Memory B cell (primary cell): ENCODE measurements at regions not wholly inside any gene's neighbourhood (a gene's known extent, or its start where the extent isn't known, plus 50 kb on each side); places are given as distances from the start of the nearest gene placed in this dataset.
"Not testable (repeated sequence)": the region's sequence is repeated elsewhere in the genome, so short reads cannot be mapped to it uniquely, and the experiment has no call there.

Source experiments
- ATAC-seq: fragments of 150-1000 bp; cut with Tn5 transposase; 2 replicates; pipeline ENCODE4 v1.10.0; 2021; ENCODE audit warnings: low read depth, mild to moderate bottlenecking, moderate library complexity
- DNase-seq, 2 donors: peaks; one replicate each; pipeline ENCODE4 v3.0.0; 2022; ENCODE audit warnings: low spot score in 2 of 2
- H3K27ac Mint-ChIP-seq: one replicate; pipeline ENCODE4 v1.8.0; 2022; ENCODE audit warnings: mild to moderate bottlenecking, moderate library complexity, mixed read lengths
- H3K27me3 Mint-ChIP-seq: one replicate; pipeline ENCODE4 v1.8.0; 2022; ENCODE audit warnings: mixed read lengths
- H3K36me3 Mint-ChIP-seq: one replicate; pipeline ENCODE4 v1.8.0; 2022; ENCODE audit warnings: mild to moderate bottlenecking, mixed read lengths
- H3K4me1 Mint-ChIP-seq: one replicate; pipeline ENCODE4 v1.8.0; 2022; ENCODE audit warnings: mixed read lengths
- H3K4me3 Mint-ChIP-seq: one replicate; pipeline ENCODE4 v1.8.0; 2022; ENCODE audit warnings: mild to moderate bottlenecking, moderate library complexity, mixed read lengths
- H3K9me3 Mint-ChIP-seq: one replicate; pipeline ENCODE4 v1.8.0; 2022; ENCODE audit warnings: mixed read lengths

DNA sequence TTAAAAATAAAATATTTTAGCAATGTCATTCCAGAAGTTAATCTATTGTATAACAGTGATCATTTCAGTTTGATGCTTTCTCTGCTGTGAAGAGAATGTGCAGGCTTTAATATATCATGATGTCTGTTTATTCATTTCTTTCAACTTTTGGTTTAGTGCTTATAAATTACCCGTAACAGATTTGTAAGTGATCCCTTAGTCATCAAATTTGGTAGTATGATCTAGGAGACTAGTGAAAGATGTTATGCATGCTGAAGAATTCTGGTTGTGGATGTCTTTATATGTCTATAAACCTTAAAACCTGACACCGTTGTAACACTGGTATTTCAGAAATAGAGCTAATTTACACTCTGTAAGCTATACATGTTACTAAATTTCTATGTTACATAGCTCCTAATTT, 260.4 kb downstream of the CPS1 start:
- no peaks in the 10 kb centered on the region for H3K27me3 Mint-ChIP-seq
- no peak overlapping the region for H3K4me3 Mint-ChIP-seq
- H3K9me3 Mint-ChIP-seq: peaks cover 1% of the 10 kb centered on the region
- no peak overlapping the region for H3K27ac Mint-ChIP-seq
- H3K4me1 Mint-ChIP-seq: no peaks in the 10 kb centered on the region
- no peak for ATAC-seq
- no peaks in the 10 kb centered on the region for H3K36me3 Mint-ChIP-seq
- no peak for DNase-seq

DNA sequence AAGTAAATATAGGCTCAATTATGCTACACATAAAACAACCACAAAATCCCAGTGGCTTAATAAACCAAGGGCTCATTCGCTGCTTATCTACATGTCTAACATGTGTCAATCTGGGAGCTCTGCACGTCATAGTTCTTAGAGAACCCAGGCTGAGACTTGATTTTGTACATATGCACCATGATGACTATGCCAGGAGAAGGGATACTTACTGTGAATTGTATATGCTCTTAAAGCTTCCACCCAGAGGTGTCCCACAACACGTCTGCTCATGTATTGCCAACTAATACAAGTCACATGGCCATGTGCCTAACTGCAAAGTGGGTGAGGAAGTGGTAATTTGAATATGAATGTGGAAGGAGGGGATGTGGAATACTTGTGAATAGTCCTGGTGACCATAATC, 262.1 kb downstream of the CPS1 start:
- Mint-ChIP-seq H3K27ac (no peak overlapping the region), H3K9me3 (peaks cover 1% of the 10 kb centered on the region), H3K36me3 (no peaks in the 10 kb centered on the region), H3K4me1 (no peaks in the 10 kb centered on the region), H3K27me3 (no peaks in the 10 kb centered on the region), H3K4me3 (no peak overlapping the region)
- ATAC-seq (no peak), DNase-seq (no peak)

DNA sequence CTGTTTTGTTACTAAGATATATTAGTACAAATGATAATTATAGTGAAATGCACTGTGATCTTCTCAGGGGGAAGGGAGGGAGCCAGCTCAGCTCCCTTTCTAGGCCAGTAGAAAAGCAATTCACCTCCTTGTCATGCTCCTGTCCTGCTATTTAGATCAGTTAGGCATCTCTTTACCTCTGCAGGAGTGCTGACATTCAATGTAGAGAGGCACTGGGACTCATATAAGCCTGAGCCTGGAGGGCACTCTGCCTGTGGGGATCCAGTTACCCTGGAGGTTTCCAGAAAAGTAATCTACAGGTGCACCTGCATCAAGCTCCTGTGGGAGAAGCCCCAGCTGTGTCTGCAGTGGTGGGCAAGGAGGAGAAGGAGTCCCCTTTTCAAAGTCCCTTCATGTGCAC, 277.0 kb downstream of the CPS1 start:
- H3K36me3 Mint-ChIP-seq: no peaks in the 10 kb centered on the region
- H3K27ac Mint-ChIP-seq: no peak overlapping the region
- DNase-seq (no peak), ATAC-seq (no peak)
- H3K27me3 Mint-ChIP-seq: no peaks in the 10 kb centered on the region
- H3K4me1 Mint-ChIP-seq: no peaks in the 10 kb centered on the region
- H3K9me3 Mint-ChIP-seq: peaks cover 1% of the 10 kb centered on the region
- no peak overlapping the region for H3K4me3 Mint-ChIP-seq

DNA sequence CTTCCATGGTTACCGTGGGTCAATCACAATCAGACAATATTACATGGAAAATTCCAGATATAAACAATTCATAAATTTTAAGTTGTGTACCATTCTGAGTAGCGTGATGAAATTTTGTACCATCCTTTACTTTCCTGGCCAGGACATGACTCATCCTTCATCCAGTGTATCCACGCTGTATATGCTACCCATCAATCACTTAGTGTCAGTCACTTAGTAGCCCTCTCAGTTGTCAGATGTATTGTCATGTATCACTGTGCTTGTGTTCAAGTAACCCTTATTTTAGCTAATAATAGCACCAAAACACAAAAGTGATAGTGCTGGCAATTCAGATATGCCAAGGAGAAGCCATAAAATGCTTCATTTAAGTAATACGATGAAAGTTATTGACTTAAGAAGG, 282.6 kb downstream of the CPS1 start:
- no peaks in the 10 kb centered on the region for H3K27me3 Mint-ChIP-seq
- no peaks in the 10 kb centered on the region for H3K4me1 Mint-ChIP-seq
- DNase-seq (no peak), ATAC-seq (no peak)
- no peak overlapping the region for H3K27ac Mint-ChIP-seq
- H3K4me3 Mint-ChIP-seq: no peak overlapping the region
- no peaks in the 10 kb centered on the region for H3K36me3 Mint-ChIP-seq
- H3K9me3 Mint-ChIP-seq: peaks cover 1% of the 10 kb centered on the region

DNA sequence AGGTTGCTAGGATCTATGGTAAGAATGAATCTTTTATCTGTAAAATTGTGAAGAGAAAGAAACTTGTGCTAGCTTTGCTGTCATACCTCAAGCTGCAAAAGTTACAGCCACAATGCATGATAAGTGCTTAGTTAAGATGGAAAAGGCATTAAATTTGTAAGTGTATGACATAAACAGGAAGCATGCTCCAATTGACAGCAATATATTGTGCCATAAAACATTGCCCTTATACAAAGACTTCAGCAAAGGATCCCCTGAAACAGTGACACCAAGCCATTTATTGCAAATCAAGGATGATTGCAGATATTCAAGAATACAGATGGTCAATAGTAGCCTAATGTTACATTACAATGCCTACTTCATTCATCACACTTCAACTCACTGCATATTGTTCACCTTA, 283.1 kb downstream of the CPS1 start:
- Mint-ChIP-seq H3K4me1 (no peaks in the 10 kb centered on the region), H3K27me3 (no peaks in the 10 kb centered on the region), H3K27ac (no peak overlapping the region), H3K4me3 (no peak overlapping the region), H3K36me3 (no peaks in the 10 kb centered on the region), H3K9me3 (peaks cover 1% of the 10 kb centered on the region)
- ATAC-seq: no peak
- DNase-seq: no peak

DNA sequence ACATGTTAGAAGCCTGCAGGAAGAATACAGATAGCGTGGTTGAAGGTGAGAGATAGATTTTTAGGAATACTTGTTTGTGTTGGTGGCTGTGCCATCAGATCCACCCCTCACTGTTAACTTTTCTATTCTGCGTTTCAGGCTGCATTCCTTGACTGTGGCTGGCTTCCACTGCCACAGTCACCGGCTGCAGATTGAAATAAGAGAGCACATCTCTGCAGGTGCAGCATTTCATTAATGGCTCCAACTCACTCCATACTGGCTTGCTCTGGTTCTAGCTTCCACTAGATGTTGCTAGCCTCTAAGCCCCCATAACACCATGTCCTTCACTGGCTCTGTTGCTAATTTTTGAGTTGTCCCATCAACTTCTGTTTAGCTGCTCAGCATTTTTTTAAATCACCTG, 286.5 kb downstream of the CPS1 start:
- Mint-ChIP-seq H3K27me3 (no peaks in the 10 kb centered on the region), H3K9me3 (no peaks in the 10 kb centered on the region), H3K4me3 (no peak overlapping the region), H3K4me1 (no peaks in the 10 kb centered on the region), H3K27ac (no peak overlapping the region), H3K36me3 (no peaks in the 10 kb centered on the region)
- DNase-seq: no peak
- no peak for ATAC-seq

DNA sequence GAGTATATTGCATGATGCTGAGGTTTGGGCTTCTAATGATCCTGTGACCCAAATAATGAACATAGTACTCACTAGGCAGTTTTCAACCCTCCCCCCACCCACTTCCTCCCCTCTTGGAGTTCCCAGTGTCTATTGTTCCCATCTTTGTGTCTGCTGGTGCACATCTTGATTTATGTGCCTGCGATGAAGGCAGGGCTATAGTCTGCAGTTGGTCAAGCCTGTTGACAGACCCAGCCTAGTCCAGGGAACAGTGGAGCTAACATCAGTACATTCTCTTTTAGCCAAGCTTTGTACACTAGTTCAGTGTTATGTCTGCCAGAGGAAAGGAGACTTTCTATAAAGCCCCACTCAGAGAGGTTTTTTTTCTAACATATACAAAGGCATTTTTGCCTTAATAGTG, 287.6 kb downstream of the CPS1 start:
- H3K4me3 Mint-ChIP-seq: no peak overlapping the region
- H3K27me3 Mint-ChIP-seq: no peaks in the 10 kb centered on the region
- H3K36me3 Mint-ChIP-seq: no peaks in the 10 kb centered on the region

DNA sequence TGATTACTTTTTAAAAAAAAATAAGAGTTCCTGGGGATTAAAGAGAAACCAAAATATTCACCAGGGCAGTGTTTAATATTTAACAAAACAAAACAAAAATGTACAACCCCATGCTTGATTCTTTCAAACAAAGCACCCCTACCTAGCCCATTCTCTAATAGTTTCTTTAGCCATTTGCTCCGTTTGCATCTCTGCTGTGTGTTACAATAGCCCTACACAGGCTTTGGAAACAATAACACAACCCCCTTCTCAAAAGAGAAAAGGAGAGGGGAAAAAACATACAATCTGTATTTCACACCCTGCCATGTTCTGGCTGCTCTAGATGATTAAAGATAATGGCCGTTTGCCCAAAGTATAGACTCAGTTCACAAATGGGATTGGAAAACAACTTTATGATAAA, 302.9 kb downstream of the CPS1 start:
- H3K27ac Mint-ChIP-seq: no peak overlapping the region
- ATAC-seq: no peak
- H3K4me1 Mint-ChIP-seq: no peaks in the 10 kb centered on the region

More for the DNA sequence above, 287.6 kb downstream of the CPS1 start:
- no peak overlapping the region for H3K27ac Mint-ChIP-seq
- no peaks in the 10 kb centered on the region for H3K4me1 Mint-ChIP-seq
- no peaks in the 10 kb centered on the region for H3K9me3 Mint-ChIP-seq
- DNase-seq: no peak
- ATAC-seq: no peak

DNA sequence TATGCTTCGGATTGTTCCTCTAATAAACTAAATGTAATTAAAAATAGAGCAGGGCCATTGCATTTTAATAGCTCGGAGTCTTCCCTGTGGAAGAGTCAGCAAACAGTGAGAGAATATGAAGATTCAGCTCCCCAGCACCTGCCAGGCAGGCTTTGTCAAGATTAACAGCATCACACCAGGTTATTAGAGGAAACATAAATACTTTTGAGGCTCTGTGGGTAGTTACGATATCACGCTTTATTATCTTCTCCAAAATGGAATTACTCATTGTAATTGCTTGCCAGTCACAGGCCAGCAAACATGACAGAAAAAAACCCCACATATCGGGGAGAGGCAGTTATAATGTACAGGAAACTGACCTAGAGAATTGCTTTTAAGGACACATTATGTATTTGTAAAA, 303.9 kb downstream of the CPS1 start:
- H3K9me3 Mint-ChIP-seq: peaks cover under 1% of the 10 kb centered on the region
- no peaks in the 10 kb centered on the region for H3K4me1 Mint-ChIP-seq
- no peaks in the 10 kb centered on the region for H3K27me3 Mint-ChIP-seq
- H3K27ac Mint-ChIP-seq: no peak overlapping the region
- H3K4me3 Mint-ChIP-seq: no peak overlapping the region
- DNase-seq (no peak), ATAC-seq (no peak)
- no peaks in the 10 kb centered on the region for H3K36me3 Mint-ChIP-seq

More for the DNA sequence above, 302.9 kb downstream of the CPS1 start:
- no peaks in the 10 kb centered on the region for H3K36me3 Mint-ChIP-seq
- DNase-seq: no peak
- no peaks in the 10 kb centered on the region for H3K27me3 Mint-ChIP-seq
- peaks cover 1% of the 10 kb centered on the region for H3K9me3 Mint-ChIP-seq
- no peak overlapping the region for H3K4me3 Mint-ChIP-seq

DNA sequence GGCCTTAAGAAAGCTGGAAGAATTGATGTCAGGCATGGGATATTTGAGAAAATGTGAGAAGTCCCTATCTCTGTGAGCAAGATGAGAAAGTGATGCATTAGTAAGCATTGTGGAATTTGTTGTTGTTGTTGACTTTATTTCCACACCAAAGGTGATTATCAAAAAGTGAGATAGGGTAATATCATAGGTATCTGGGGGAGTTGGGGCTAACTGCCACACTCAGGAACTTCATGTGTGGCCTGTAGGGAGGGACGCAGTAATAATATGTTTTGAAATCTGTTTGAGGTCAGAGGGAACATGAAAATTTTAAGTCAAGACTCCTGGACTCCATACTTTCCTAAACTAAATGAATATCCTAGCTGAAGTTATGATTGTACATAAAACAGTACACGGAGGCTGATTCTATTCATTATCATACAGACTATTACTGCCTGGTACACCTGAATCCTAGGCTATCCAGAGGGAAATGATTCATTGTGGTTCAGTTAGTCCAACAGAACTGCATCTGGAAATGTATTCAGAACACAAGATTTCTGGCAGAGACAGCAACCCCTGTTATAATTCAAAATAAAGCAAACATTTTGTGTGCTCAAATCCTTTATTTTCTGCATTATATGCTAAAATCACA, 304.8 kb downstream of the CPS1 start:
- Mint-ChIP-seq H3K36me3 (no peaks in the 10 kb centered on the region), H3K4me1 (no peaks in the 10 kb centered on the region), H3K27ac (no peak overlapping the region), H3K9me3 (no peaks in the 10 kb centered on the region), H3K27me3 (no peaks in the 10 kb centered on the region), H3K4me3 (no peak overlapping the region)
- ATAC-seq (no peak), DNase-seq (no peak)

DNA sequence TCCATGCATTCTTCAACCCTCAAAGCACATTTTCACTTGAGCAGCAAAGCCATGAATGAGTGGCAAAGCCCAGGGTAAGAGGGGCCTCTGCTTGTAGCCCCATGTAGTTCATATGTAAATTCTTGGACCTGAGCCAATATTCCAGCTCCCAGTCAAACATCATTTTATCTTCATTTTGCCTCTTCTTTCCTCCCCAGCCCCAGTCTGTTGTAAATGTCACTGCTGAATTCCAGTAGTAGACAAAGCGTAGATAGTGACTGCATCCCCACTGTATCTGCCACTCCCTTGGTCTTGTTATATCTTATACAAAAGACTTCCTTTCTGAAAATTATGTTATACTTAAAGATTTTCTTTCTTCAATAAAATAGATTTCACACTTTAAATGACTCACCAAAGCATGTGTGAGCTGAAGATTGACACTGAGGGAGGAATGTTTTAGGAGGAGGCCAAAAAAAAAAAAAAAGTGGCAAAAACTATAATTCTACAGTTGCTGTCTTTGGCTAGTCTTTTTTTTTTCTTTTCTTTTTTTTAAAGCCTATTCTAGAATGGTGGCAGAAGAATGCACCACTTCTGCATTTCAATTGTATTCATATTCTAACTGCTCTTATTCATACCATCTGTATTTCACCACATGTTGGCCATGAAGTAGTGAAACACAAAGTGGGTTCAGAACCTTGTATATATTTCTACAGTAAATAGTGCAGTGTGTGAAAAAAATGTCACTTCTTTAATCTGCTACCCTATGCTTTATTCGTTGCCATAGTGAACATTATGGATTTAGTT, 306.1 kb downstream of the CPS1 start:
- Mint-ChIP-seq H3K4me3 (no peak overlapping the region), H3K27me3 (no peaks in the 10 kb centered on the region), H3K36me3 (no peaks in the 10 kb centered on the region), H3K4me1 (no peaks in the 10 kb centered on the region), H3K9me3 (no peaks in the 10 kb centered on the region), H3K27ac (no peak overlapping the region)
- DNase-seq: no peak
- ATAC-seq: no peak

DNA sequence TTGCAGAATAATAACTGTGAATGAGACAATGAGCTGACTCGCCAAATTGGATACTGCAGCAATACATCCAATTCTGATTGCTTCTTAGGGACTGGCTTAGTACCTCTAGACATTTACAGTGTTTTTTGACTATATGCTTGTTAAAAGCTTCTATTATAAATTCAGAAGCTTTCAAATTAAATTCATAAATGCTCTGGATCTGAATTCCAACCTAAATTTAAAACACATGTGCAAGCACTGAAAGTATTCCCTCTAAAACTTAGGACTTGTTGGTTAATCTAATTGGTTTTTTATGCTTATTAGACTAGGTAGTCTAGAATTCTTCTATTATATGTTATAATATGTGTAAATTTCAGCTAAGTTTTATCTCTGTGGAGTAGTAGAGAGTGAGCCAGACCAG, 306.9 kb downstream of the CPS1 start:
- DNase-seq (no peak), ATAC-seq (no peak)
- Mint-ChIP-seq H3K36me3 (no peaks in the 10 kb centered on the region), H3K27ac (no peak overlapping the region), H3K4me1 (no peaks in the 10 kb centered on the region), H3K9me3 (no peaks in the 10 kb centered on the region), H3K27me3 (no peaks in the 10 kb centered on the region), H3K4me3 (no peak overlapping the region)

DNA sequence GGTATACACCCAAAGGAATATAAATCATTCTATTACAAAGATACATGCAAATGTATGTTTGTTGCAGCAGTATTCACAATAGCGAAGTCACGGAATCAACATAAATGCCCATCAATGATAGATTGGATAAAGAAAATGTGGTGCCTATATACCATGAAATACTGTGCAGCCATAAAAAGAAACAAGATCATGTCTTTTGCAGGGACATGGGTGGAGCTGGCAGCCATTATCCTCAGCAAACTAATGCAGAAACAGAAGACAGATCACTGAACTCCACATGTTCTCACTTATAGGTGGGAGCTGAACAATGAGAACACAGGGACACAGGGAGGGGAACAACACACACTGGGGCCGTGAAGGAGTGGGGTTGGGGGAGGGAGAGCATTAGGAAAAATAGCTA, 315.2 kb downstream of the CPS1 start:
- H3K9me3 Mint-ChIP-seq, ATAC-seq, H3K27ac Mint-ChIP-seq, H3K4me1 Mint-ChIP-seq, H3K27me3 Mint-ChIP-seq, H3K36me3 Mint-ChIP-seq, DNase-seq, H3K4me3 Mint-ChIP-seq: not testable (repeated sequence)

DNA sequence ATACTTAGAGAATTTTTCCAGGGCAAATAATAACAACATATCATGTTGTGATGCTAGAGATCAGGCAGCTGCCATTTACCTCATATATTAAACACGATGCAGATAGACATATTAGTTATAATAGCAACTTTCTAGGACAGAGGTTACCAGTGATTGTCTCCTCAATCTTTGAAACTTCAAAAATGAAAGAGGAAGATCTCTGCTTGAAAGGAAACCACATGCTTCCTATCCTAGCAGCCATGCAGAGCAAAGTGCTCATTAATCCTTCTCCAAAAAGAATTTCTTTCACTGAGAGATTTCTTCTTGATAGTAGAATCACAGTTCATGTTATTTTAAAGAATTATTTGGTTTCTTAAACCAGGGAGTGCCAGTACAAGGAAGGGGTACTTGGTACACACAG, 317.2 kb downstream of the CPS1 start:
- Mint-ChIP-seq H3K36me3 (no peaks in the 10 kb centered on the region), H3K27me3 (no peaks in the 10 kb centered on the region), H3K27ac (no peak overlapping the region), H3K4me3 (no peak overlapping the region), H3K4me1 (no peaks in the 10 kb centered on the region), H3K9me3 (peaks cover 6% of the 10 kb centered on the region)
- ATAC-seq: no peak
- no peak for DNase-seq

DNA sequence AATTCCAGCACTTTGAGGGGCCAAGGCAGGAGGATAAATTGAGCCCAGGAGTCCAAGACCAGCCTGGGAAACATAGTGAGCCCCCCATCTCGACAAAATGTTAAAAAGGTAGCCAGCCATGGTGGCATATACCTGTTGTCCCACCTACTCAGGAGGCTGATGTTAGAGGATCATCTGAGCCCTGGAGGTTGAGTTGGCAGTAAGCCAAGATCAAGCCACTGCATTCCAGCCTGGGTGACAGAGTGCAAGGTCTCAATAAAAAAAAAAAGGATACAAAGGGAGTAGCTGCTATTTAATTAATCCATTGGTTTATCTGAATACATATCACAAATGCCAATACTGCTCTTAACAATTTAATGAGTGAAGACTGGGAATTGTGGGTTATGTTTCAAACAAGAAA, 327.8 kb downstream of the CPS1 start:
- Mint-ChIP-seq H3K9me3 (peaks cover 1% of the 10 kb centered on the region), H3K4me3 (no peak overlapping the region), H3K4me1 (no peaks in the 10 kb centered on the region), H3K27ac (no peak overlapping the region), H3K27me3 (no peaks in the 10 kb centered on the region), H3K36me3 (no peaks in the 10 kb centered on the region)
- no peak for DNase-seq
- ATAC-seq: no peak
